Endothelial cell of umbilical vein (primary cell): ENCODE measurements at regions not wholly inside any gene's neighbourhood (a gene's known extent, or its start where the extent isn't known, plus 50 kb on each side); places are given as distances from the start of the nearest gene placed in this dataset.
"Not testable (repeated sequence)": the region's sequence is repeated elsewhere in the genome, so short reads cannot be mapped to it uniquely, and the experiment has no call there.

Experiments used
- CTCF ChIP-seq, 2 donors: IDR thresholded peaks; 1 replicate in 1 of 2; 2 replicates in 1 of 2; pipeline ENCODE4 v1.5.1; 2011; ENCODE audit warnings: low read length in 2 of 2, mild to moderate bottlenecking in 2 of 2, moderate library complexity in 2 of 2, control low read depth in 1 of 2, inconsistent platforms in 1 of 2, low read depth in 1 of 2; ENCODE audit not compliant: insufficient read depth in 1 of 2; ENCODE audit errors: extremely low read depth in 1 of 2
- EZH2 ChIP-seq: IDR thresholded peaks from 2 replicates; pipeline ENCODE4 v1.6.1; 2012; ENCODE audit warnings: borderline replicate concordance, low read depth, mild to moderate bottlenecking, moderate library complexity, low read length, inconsistent platforms; ENCODE audit not compliant: severe bottlenecking
- FOS ChIP-seq: IDR thresholded peaks from 2 replicates; pipeline ENCODE4 v1.6.1; 2011; ENCODE audit warnings: mild to moderate bottlenecking, low read length, moderate library complexity, borderline replicate concordance; ENCODE audit not compliant: insufficient read depth
- GATA2 ChIP-seq: IDR thresholded peaks from 2 replicates; pipeline ENCODE4 v1.7.0; 2011; ENCODE audit warnings: low read depth, mild to moderate bottlenecking, moderate library complexity, mixed read lengths, low read length; ENCODE audit not compliant: insufficient read length, insufficient read depth
- JUN ChIP-seq: IDR thresholded peaks from 2 replicates; pipeline ENCODE4 v1.6.1; 2011; ENCODE audit warnings: borderline replicate concordance, low read depth; ENCODE audit not compliant: insufficient read length, insufficient read depth
- MYC ChIP-seq: IDR thresholded peaks from one replicate; pipeline ENCODE4 v1.6.1; 2011; ENCODE audit warnings: mild to moderate bottlenecking, low read depth, low read length
- POLR2A ChIP-seq: IDR thresholded peaks from 2 replicates; pipeline ENCODE4 v1.6.1; 2012; ENCODE audit warnings: low read depth, mild to moderate bottlenecking, control low read depth, low read length
- POLR2AphosphoS5 ChIP-seq: IDR thresholded peaks from 2 replicates; pipeline ENCODE4 v1.6.1; 2012; ENCODE audit warnings: low read depth, mild to moderate bottlenecking, control low read depth, low read length, moderate library complexity; ENCODE audit not compliant: insufficient read depth
- TF ChIP-seq, protein P1 (sequence below): IDR thresholded peaks from 2 replicates; pipeline ENCODE4 v1.6.1; 2011; ENCODE audit not compliant: insufficient read depth, insufficient read length

GRCh38 chr5:176060472-176061268 is 92.6 kb upstream of the THOC3 start:
- TF ChIP-seq CTCF (IDR thresholded peaks at IDR 0.05; ENCODE audit: extremely low read depth in 1 of 2, insufficient read depth in 1 of 2, low read depth in 1 of 2, low read length in 2 of 2); GATA2; EZH2; POLR2AphosphoS5; POLR2A; JUN; FOS; MYC: not testable (repeated sequence)
- TF ChIP-seq, protein P1, sequence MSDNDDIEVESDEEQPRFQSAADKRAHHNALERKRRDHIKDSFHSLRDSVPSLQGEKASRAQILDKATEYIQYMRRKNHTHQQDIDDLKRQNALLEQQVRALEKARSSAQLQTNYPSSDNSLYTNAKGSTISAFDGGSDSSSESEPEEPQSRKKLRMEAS = not testable (repeated sequence)
